Stimulated activated memory B cell treated with anti-CD40 and anti-IgM and Interleukin-4, amounts not matched to agents 10 μg/mL and 1 μg/mL and 100 μg/mL, for 72 hours (primary cell): ENCODE measurements at regions not wholly inside any gene's neighbourhood (a gene's known extent, or its start where the extent isn't known, plus 50 kb on each side); places are given as distances from the start of the nearest gene placed in this dataset.

Source experiments
- ATAC-seq: fragments of 150-1000 bp; cut with Tn5 transposase; 2 replicates; pipeline ENCODE4 v1.10.0; 2021
- H3K27ac Mint-ChIP-seq: one replicate; pipeline ENCODE4 v1.8.0; 2022; ENCODE audit warnings: mild to moderate bottlenecking, mixed read lengths
- H3K27me3 Mint-ChIP-seq: one replicate; pipeline ENCODE4 v1.8.0; 2022; ENCODE audit warnings: mixed read lengths
- H3K36me3 Mint-ChIP-seq: one replicate; pipeline ENCODE4 v1.8.0; 2022; ENCODE audit warnings: mixed read lengths
- H3K4me1 Mint-ChIP-seq: one replicate; pipeline ENCODE4 v1.8.0; 2022; ENCODE audit warnings: mixed read lengths
- H3K4me3 Mint-ChIP-seq: one replicate; pipeline ENCODE4 v1.8.0; 2022; ENCODE audit warnings: mild to moderate bottlenecking, moderate library complexity, mixed read lengths
- H3K9me3 Mint-ChIP-seq: one replicate; pipeline ENCODE4 v1.8.0; 2022; ENCODE audit warnings: mixed read lengths

GRCh38 chr2:120871016-120871635 is 135.5 kb downstream of the GLI2 start:
- ATAC-seq, result no peak
- H3K4me3 Mint-ChIP-seq, result no peak overlapping the region
- no peaks in the 10 kb centered on the region for H3K9me3 Mint-ChIP-seq
- H3K27ac Mint-ChIP-seq, result no peak overlapping the region
- no peaks in the 10 kb centered on the region for H3K4me1 Mint-ChIP-seq
- no peaks in the 10 kb centered on the region for H3K36me3 Mint-ChIP-seq
- H3K27me3 Mint-ChIP-seq, result peaks cover 28% of the 10 kb centered on the region

GRCh38 chr2:120871881-120872620 is 136.4 kb downstream of the GLI2 start:
- Mint-ChIP-seq H3K27me3 (peaks cover 20% of the 10 kb centered on the region), H3K9me3 (no peaks in the 10 kb centered on the region), H3K36me3 (no peaks in the 10 kb centered on the region), H3K27ac (no peak overlapping the region), H3K4me3 (no peak overlapping the region), H3K4me1 (no peaks in the 10 kb centered on the region)
- ATAC-seq, result peak; percentile 5

GRCh38 chr2:120873958-120874887 is 138.6 kb downstream of the GLI2 start:
- no peaks in the 10 kb centered on the region for H3K36me3 Mint-ChIP-seq
- H3K9me3 Mint-ChIP-seq, result no peaks in the 10 kb centered on the region
- H3K4me3 Mint-ChIP-seq, result no peak overlapping the region
- H3K27ac Mint-ChIP-seq, result no peak overlapping the region
- H3K4me1 Mint-ChIP-seq, result no peaks in the 10 kb centered on the region
- no peak for ATAC-seq
- peaks cover 7% of the 10 kb centered on the region for H3K27me3 Mint-ChIP-seq

GRCh38 chr2:120874888-120875275 is 139.2 kb downstream of the GLI2 start:
- no peaks in the 10 kb centered on the region for H3K9me3 Mint-ChIP-seq
- no peak for ATAC-seq
- H3K36me3 Mint-ChIP-seq, result no peaks in the 10 kb centered on the region
- H3K27me3 Mint-ChIP-seq, result peaks cover 9% of the 10 kb centered on the region
- no peak overlapping the region for H3K4me3 Mint-ChIP-seq
- no peak overlapping the region for H3K27ac Mint-ChIP-seq
- H3K4me1 Mint-ChIP-seq, result no peaks in the 10 kb centered on the region

GRCh38 chr2:120875431-120875830 is 139.8 kb downstream of the GLI2 start:
- H3K27me3 Mint-ChIP-seq, result peaks cover 9% of the 10 kb centered on the region
- no peak overlapping the region for H3K4me3 Mint-ChIP-seq
- no peaks in the 10 kb centered on the region for H3K9me3 Mint-ChIP-seq
- H3K27ac Mint-ChIP-seq, result no peak overlapping the region
- H3K4me1 Mint-ChIP-seq, result no peaks in the 10 kb centered on the region
- no peak for ATAC-seq
- H3K36me3 Mint-ChIP-seq, result no peaks in the 10 kb centered on the region

GRCh38 chr2:120876526-120877280 is 141.0 kb downstream of the GLI2 start:
- H3K36me3 Mint-ChIP-seq, result no peaks in the 10 kb centered on the region
- no peaks in the 10 kb centered on the region for H3K9me3 Mint-ChIP-seq
- H3K4me3 Mint-ChIP-seq, result no peak overlapping the region
- ATAC-seq, result peak; percentile 13
- H3K4me1 Mint-ChIP-seq, result no peaks in the 10 kb centered on the region
- H3K27me3 Mint-ChIP-seq, result peaks cover 9% of the 10 kb centered on the region
- H3K27ac Mint-ChIP-seq, result no peak overlapping the region

GRCh38 chr2:120877409-120877808 is 141.7 kb downstream of the GLI2 start:
- Mint-ChIP-seq H3K9me3 (no peaks in the 10 kb centered on the region), H3K27me3 (peaks cover 9% of the 10 kb centered on the region), H3K4me1 (no peaks in the 10 kb centered on the region), H3K27ac (no peak overlapping the region), H3K36me3 (no peaks in the 10 kb centered on the region), H3K4me3 (no peak overlapping the region)
- no peak for ATAC-seq

- no peak for ATAC-seq
- no peak overlapping the region for H3K4me3 Mint-ChIP-seq
- no peak overlapping the region for H3K27ac Mint-ChIP-seq
- no peaks in the 10 kb centered on the region for H3K4me1 Mint-ChIP-seq
- peaks cover 9% of the 10 kb centered on the region for H3K27me3 Mint-ChIP-seq
- no peaks in the 10 kb centered on the region for H3K9me3 Mint-ChIP-seq
- no peaks in the 10 kb centered on the region for H3K36me3 Mint-ChIP-seq
Observed at GRCh38 chr2:120878970-120879369, 143.3 kb downstream of the GLI2 start.

- no peak for ATAC-seq
- Mint-ChIP-seq H3K27ac (no peak overlapping the region), H3K27me3 (peaks cover 9% of the 10 kb centered on the region)
Observed at GRCh38 chr2:120879431-120880295, 144.0 kb downstream of the GLI2 start.

GRCh38 chr2:120880381-120880780 is 144.7 kb downstream of the GLI2 start:
- Mint-ChIP-seq H3K9me3 (no peaks in the 10 kb centered on the region), H3K27ac (no peak overlapping the region)
- no peak for ATAC-seq

More at GRCh38 chr2:120879431-120880295, 144.0 kb downstream of the GLI2 start:
- no peak overlapping the region for H3K4me3 Mint-ChIP-seq
- no peaks in the 10 kb centered on the region for H3K9me3 Mint-ChIP-seq
- H3K36me3 Mint-ChIP-seq, result no peaks in the 10 kb centered on the region
- no peaks in the 10 kb centered on the region for H3K4me1 Mint-ChIP-seq

GRCh38 chr2:120881981-120882788 is 146.5 kb downstream of the GLI2 start:
- Mint-ChIP-seq H3K4me3 (no peak overlapping the region), H3K4me1 (no peaks in the 10 kb centered on the region), H3K9me3 (no peaks in the 10 kb centered on the region), H3K27me3 (peaks cover 17% of the 10 kb centered on the region), H3K36me3 (no peaks in the 10 kb centered on the region), H3K27ac (no peak overlapping the region)
- ATAC-seq, result no peak

More at GRCh38 chr2:120880381-120880780, 144.7 kb downstream of the GLI2 start:
- Mint-ChIP-seq H3K4me1 (no peaks in the 10 kb centered on the region), H3K36me3 (no peaks in the 10 kb centered on the region), H3K27me3 (peaks cover 9% of the 10 kb centered on the region), H3K4me3 (no peak overlapping the region)

- Mint-ChIP-seq H3K36me3 (no peaks in the 10 kb centered on the region), H3K27me3 (peaks cover 15% of the 10 kb centered on the region), H3K9me3 (no peaks in the 10 kb centered on the region), H3K27ac (no peak overlapping the region), H3K4me1 (no peaks in the 10 kb centered on the region), H3K4me3 (no peak overlapping the region)
- no peak for ATAC-seq
Observed at GRCh38 chr2:120883607-120884440, 148.2 kb downstream of the GLI2 start.
